ENCODE measurements at regions not wholly inside any gene's neighbourhood (a gene's known extent, or its start where the extent isn't known, plus 50 kb on each side); places are given as distances from the start of the nearest gene placed in this dataset.
"Not testable (repeated sequence)": the region's sequence is repeated elsewhere in the genome, so short reads cannot be mapped to it uniquely, and the experiment has no call there.

- no peak overlapping the region for H3K4me3 ChIP-seq (ENCODE audit: control insufficient read depth, low read depth, low read length)
- DNase-seq (ENCODE audit: low read depth), result no peak
- no peak for TF ChIP-seq CTCF (conservative IDR thresholded peaks at IDR 0.05; ENCODE audit: control insufficient read depth, insufficient read depth, low read depth, low read length)
These were observed 288.2 kb downstream of the MIAT start for GRCh38 chr22:26945565-26945964.

GRCh38 chr22:26949193-26949592 lies 291.8 kb downstream of the MIAT start:
- TF ChIP-seq CTCF (conservative IDR thresholded peaks at IDR 0.05; ENCODE audit: control insufficient read depth, insufficient read depth, low read depth, low read length), result no peak
- no peak overlapping the region for H3K4me3 ChIP-seq (ENCODE audit: control insufficient read depth, low read depth, low read length)
- DNase-seq (ENCODE audit: low read depth), result peak; percentile 2

GRCh38 chr22:26951139-26951538 lies 293.8 kb downstream of the MIAT start:
- DNase-seq (ENCODE audit: low read depth); H3K4me3 ChIP-seq (ENCODE audit: control insufficient read depth, low read depth, low read length): not testable (repeated sequence)

GRCh38 chr22:26952004-26952403 lies 294.6 kb downstream of the MIAT start:
- no peak for DNase-seq (ENCODE audit: low read depth)
- TF ChIP-seq CTCF (conservative IDR thresholded peaks at IDR 0.05; ENCODE audit: control insufficient read depth, insufficient read depth, low read depth, low read length), result no peak
- no peak overlapping the region for H3K4me3 ChIP-seq (ENCODE audit: control insufficient read depth, low read depth, low read length)

- H3K4me3 ChIP-seq (ENCODE audit: control insufficient read depth, low read depth, low read length), result no peak overlapping the region
- no peak for DNase-seq (ENCODE audit: low read depth)
- TF ChIP-seq CTCF (conservative IDR thresholded peaks at IDR 0.05; ENCODE audit: control insufficient read depth, insufficient read depth, low read depth, low read length), result no peak
These were observed 295.1 kb downstream of the MIAT start for GRCh38 chr22:26952451-26953011.

- H3K4me3 ChIP-seq (ENCODE audit: control insufficient read depth, low read depth, low read length), result no peak overlapping the region
- no peak for TF ChIP-seq CTCF (conservative IDR thresholded peaks at IDR 0.05; ENCODE audit: control insufficient read depth, insufficient read depth, low read depth, low read length)
- DNase-seq (ENCODE audit: low read depth), result no peak
These were observed 295.9 kb downstream of the MIAT start for GRCh38 chr22:26953012-26953883.

DNA sequence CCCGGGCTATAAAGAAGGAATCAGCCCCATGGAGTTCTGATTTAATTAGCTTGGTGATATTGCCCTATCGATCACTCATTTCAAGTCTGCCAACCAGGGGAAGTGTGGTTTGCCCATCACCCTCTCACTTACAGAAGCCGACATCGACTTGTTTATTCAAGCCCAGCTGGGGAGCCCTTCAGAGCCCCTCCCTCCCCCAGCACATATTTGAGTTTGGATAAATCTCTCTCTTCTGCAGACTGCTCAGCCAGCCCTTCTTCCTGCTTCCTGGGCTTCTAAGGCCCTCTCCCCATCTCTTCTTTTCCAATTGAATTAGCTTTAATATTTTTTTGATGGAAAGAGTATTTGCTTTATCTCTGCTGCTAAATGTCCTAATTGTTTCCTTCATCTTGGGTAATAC lies 299.0 kb downstream of the MIAT start:
- TF ChIP-seq CTCF (conservative IDR thresholded peaks at IDR 0.05; ENCODE audit: control insufficient read depth, insufficient read depth, low read depth, low read length), result no peak
- DNase-seq (ENCODE audit: low read depth), result no peak

More for the DNA sequence above, 299.0 kb downstream of the MIAT start:
- no peak overlapping the region for H3K4me3 ChIP-seq (ENCODE audit: control insufficient read depth, low read depth, low read length)

Data from fibroblast of mammary gland (primary cell).